C4-2B (cell line): ENCODE measurements at regions not wholly inside any gene's neighbourhood (a gene's known extent, or its start where the extent isn't known, plus 50 kb on each side); places are given as distances from the start of the nearest gene placed in this dataset.

ENCODE experiments used
- H3K27ac ChIP-seq: fragments of 450-650 bp; 2 replicates; pipeline ENCODE4 v1.5.1; 2017
- CTCF ChIP-seq: fragments of 450-650 bp; conservative IDR thresholded peaks from 2 replicates; pipeline ENCODE4 v1.5.1; 2017; ENCODE audit warnings: mild to moderate bottlenecking
- ZFX ChIP-seq: fragments of 450-650 bp; IDR thresholded peaks from 2 replicates; pipeline ENCODE4 v1.6.1; 2017

GRCh38 chr3:193939527-193939926 lies 196.4 kb upstream of the HES1 start:
- H3K27ac ChIP-seq, result no peak overlapping the region

GRCh38 chr3:193940526-193940925 lies 195.4 kb upstream of the HES1 start:
- H3K27ac ChIP-seq, result no peak overlapping the region
- no peak for TF ChIP-seq CTCF
- no peak for TF ChIP-seq ZFX

More at GRCh38 chr3:193939527-193939926, 196.4 kb upstream of the HES1 start:
- TF ChIP-seq CTCF (no peak), ZFX (no peak)

GRCh38 chr3:193941486-193941885 lies 194.5 kb upstream of the HES1 start:
- H3K27ac ChIP-seq, result no peak overlapping the region
- TF ChIP-seq ZFX, result no peak
- TF ChIP-seq CTCF, result no peak

- no peak overlapping the region for H3K27ac ChIP-seq
- no peak for TF ChIP-seq CTCF
- TF ChIP-seq ZFX, result no peak
Measured at GRCh38 chr3:193942516-193943055, 193.4 kb upstream of the HES1 start.

GRCh38 chr3:193943200-193943599 lies 192.7 kb upstream of the HES1 start:
- H3K27ac ChIP-seq, result no peak overlapping the region
- TF ChIP-seq CTCF (no peak), ZFX (no peak)

GRCh38 chr3:193943851-193944517 lies 192.0 kb upstream of the HES1 start:
- TF ChIP-seq CTCF (no peak), ZFX (no peak)
- H3K27ac ChIP-seq, result no peak overlapping the region

GRCh38 chr3:193944518-193944884 lies 191.4 kb upstream of the HES1 start:
- H3K27ac ChIP-seq, result no peak overlapping the region
- TF ChIP-seq CTCF, result no peak
- TF ChIP-seq ZFX, result no peak
